RKO (cell line): ENCODE measurements at regions not wholly inside any gene's neighbourhood (a gene's known extent, or its start where the extent isn't known, plus 50 kb on each side); places are given as distances from the start of the nearest gene placed in this dataset.

Experiments used
- DNase-seq: peaks from one replicate; pipeline ENCODE4 v3.0.0-alpha.2; 2016; ENCODE audit warnings: low spot score

GRCh38 chr2:196279541-196279940, 108.2 kb upstream of the STK17B start:
- no peak for DNase-seq

GRCh38 chr2:196284144-196284844, 112.9 kb upstream of the STK17B start:
- no peak for DNase-seq

- DNase-seq: no peak
Measured at GRCh38 chr2:196284866-196285557, 113.6 kb upstream of the STK17B start.

GRCh38 chr2:196286821-196287220, 115.4 kb upstream of the STK17B start:
- DNase-seq: no peak

- DNase-seq: no peak
Measured at GRCh38 chr2:196287523-196287922, 116.1 kb upstream of the STK17B start.

- no peak for DNase-seq
Measured at GRCh38 chr2:196288006-196288538, 116.7 kb upstream of the STK17B start.

- no peak for DNase-seq
Measured at GRCh38 chr2:196289000-196289399, 117.6 kb upstream of the STK17B start.

- no peak for DNase-seq
Measured at GRCh38 chr2:196290136-196290535, 118.8 kb upstream of the STK17B start.

GRCh38 chr2:196290569-196290968, 119.2 kb upstream of the STK17B start:
- no peak for DNase-seq

GRCh38 chr2:196291426-196291825, 120.0 kb upstream of the STK17B start:
- DNase-seq: no peak

- no peak for DNase-seq
Measured at GRCh38 chr2:196291873-196292800, 120.8 kb upstream of the STK17B start.

- peak; percentile 71 for DNase-seq
Measured at GRCh38 chr2:196293751-196294515, 122.6 kb upstream of the STK17B start.

GRCh38 chr2:196294516-196294909, 123.1 kb upstream of the STK17B start:
- DNase-seq: no peak

- DNase-seq: no peak
Measured at GRCh38 chr2:196295005-196295404, 123.6 kb upstream of the STK17B start.

- DNase-seq: peak; percentile 33
Measured at GRCh38 chr2:196298106-196298723, 126.8 kb upstream of the STK17B start.

GRCh38 chr2:196307775-196308305, 136.5 kb upstream of the STK17B start:
- no peak for DNase-seq

- no peak for DNase-seq
Measured at GRCh38 chr2:196309691-196310090, 138.3 kb upstream of the STK17B start.

- no peak for DNase-seq
Measured at GRCh38 chr2:196314157-196314556, 142.8 kb upstream of the STK17B start.

- no peak for DNase-seq
Measured at GRCh38 chr2:196314780-196315179, 143.4 kb upstream of the STK17B start.

- peak; percentile 38 for DNase-seq
Measured at GRCh38 chr2:196315388-196316049, 144.1 kb upstream of the STK17B start.
